Dendritic cell treated with granulocyte-macrophage colony-stimulating factor and Interleukin-4, amounts not matched to agents 40 ng/mL and 50 ng/mL, for 4 days (primary cell): ENCODE measurements at regions not wholly inside any gene's neighbourhood (a gene's known extent, or its start where the extent isn't known, plus 50 kb on each side); places are given as distances from the start of the nearest gene placed in this dataset.
"Not testable (repeated sequence)": the region's sequence is repeated elsewhere in the genome, so short reads cannot be mapped to it uniquely, and the experiment has no call there.

Experiments used
- H3K27ac Mint-ChIP-seq: one replicate; pipeline ENCODE4 v1.8.0; 2022; ENCODE audit warnings: mild to moderate bottlenecking, mixed read lengths
- H3K27me3 Mint-ChIP-seq: one replicate; pipeline ENCODE4 v1.8.0; 2022; ENCODE audit warnings: mild to moderate bottlenecking, mixed read lengths
- H3K36me3 Mint-ChIP-seq: one replicate; pipeline ENCODE4 v1.8.0; 2022; ENCODE audit warnings: low read depth, mixed read lengths
- H3K4me1 Mint-ChIP-seq: one replicate; pipeline ENCODE4 v1.8.0; 2022; ENCODE audit warnings: low read depth, mixed read lengths
- H3K4me3 Mint-ChIP-seq: one replicate; pipeline ENCODE4 v1.8.0; 2022; ENCODE audit warnings: mild to moderate bottlenecking, moderate library complexity, mixed read lengths
- H3K9me3 Mint-ChIP-seq: one replicate; pipeline ENCODE4 v1.8.0; 2022; ENCODE audit warnings: mixed read lengths
- intact Hi-C: fragments of 100-400 bp; cut with micrococcal nuclease; formaldehyde crosslinking; loops from one replicate; pipeline ENCODE4 v1.15.0; 2022

DNA sequence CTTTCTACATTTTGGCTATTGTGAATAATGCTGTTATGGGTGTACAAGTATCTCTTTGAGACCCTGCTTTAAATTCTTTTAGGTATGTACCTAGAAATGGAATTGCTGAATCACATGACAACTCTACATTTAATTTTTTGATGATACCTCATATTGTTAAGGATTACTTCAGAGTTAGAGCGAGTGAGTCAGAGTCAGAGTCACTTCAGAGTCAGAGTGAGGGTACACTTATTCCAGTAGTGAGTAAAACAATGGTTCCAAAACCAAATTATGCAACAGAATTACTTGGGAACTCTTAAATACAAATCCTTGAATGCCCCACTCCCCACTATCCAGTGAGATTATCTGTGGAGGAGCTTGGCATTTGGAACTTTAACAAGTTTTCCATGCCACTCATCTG is 50.3 kb upstream of the SNRK start:
- Mint-ChIP-seq H3K27ac (no peak overlapping the region), H3K27me3 (no peaks in the 10 kb centered on the region), H3K4me3 (no peak overlapping the region), H3K9me3 (no peaks in the 10 kb centered on the region), H3K36me3 (no peaks in the 10 kb centered on the region), H3K4me1 (no peaks in the 10 kb centered on the region)
- intact Hi-C loops, result no loop called here

DNA sequence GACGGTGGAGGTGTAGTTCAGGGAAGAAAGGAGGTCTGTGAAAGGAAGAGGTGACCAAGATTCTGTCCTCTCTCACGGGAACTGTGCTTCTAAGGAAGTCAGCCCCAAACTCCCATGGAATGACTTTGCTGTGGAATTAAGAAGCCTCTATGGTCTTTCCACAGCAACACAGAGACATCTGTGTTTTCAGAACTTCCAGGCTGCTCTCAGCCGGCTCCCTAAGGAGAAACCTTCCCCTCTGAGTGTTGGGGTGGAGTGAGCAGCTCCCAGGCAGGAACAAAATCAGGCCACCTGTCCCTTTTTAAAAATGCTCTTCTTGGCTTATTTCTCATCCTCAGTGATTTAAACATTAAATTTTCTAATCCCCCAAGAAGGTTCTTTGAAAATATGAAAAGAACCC is 53.3 kb upstream of the SNRK start:
- no peak overlapping the region for H3K27ac Mint-ChIP-seq
- no peaks in the 10 kb centered on the region for H3K4me1 Mint-ChIP-seq
- intact Hi-C loops, result no loop called here
- H3K36me3 Mint-ChIP-seq, result no peaks in the 10 kb centered on the region
- H3K9me3 Mint-ChIP-seq, result no peaks in the 10 kb centered on the region
- H3K27me3 Mint-ChIP-seq, result no peaks in the 10 kb centered on the region
- H3K4me3 Mint-ChIP-seq, result no peak overlapping the region

DNA sequence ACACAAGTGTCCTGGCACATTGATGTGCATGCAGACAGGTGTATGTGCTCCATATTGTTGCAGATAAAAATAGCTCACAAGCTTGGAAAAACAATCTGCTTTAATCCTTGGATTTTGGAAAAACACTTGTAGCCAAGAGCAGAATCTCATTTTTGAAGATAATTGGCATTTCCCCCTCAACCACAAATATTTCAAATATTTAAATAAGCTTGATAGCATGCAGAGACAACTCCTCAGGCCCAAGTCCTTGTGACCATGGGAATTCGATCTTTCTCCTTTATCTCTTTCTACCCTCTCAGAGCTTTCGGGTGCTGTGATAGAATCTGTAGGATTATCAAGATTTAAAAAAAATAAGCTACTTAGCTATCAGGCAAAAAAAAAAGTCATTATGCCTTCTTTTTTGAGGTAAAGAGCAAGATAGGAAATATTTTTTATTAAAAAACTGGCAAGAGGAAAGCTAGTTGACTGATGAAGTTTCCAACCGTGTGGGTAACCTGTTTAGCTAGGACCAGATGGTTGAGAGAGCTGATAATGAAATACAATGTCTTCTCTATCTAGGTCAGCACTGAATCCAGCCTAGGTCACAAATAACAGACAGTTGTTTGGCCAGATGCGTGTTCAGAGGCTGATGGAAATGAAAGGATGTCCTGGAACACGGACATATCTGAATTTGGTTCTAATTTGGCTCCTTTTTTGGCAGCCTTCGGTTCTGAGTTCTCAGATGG is 54.9 kb upstream of the SNRK start:
- Mint-ChIP-seq H3K4me3 (no peak overlapping the region), H3K9me3 (no peaks in the 10 kb centered on the region), H3K27ac (no peak overlapping the region), H3K27me3 (no peaks in the 10 kb centered on the region), H3K36me3 (no peaks in the 10 kb centered on the region), H3K4me1 (no peaks in the 10 kb centered on the region)
- intact Hi-C loops, result no loop called here

DNA sequence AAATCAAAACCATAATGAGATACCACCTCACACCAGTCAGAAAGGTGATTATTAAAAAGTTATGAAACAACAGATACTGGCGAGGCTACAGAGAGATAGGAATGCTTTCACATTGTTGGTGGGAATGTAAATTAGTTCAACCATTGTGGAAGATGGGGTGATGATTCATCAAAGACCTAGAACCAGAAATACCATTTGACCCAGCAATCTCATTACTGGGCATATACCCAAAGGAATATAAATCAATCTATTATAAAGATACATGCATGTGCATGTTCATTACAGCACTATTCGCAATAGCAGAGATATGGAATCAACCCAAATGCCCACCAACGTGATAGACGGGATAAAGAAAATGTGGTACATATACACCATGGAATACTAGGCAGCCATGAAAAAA is 56.5 kb upstream of the SNRK start:
- H3K4me1 Mint-ChIP-seq, H3K9me3 Mint-ChIP-seq, H3K27me3 Mint-ChIP-seq, H3K4me3 Mint-ChIP-seq, H3K36me3 Mint-ChIP-seq, intact Hi-C loops, H3K27ac Mint-ChIP-seq: not testable (repeated sequence)

GRCh38 chr3:43227685-43228084 is 58.7 kb upstream of the SNRK start:
- H3K4me3 Mint-ChIP-seq, H3K9me3 Mint-ChIP-seq, H3K27ac Mint-ChIP-seq, H3K36me3 Mint-ChIP-seq, H3K27me3 Mint-ChIP-seq, intact Hi-C loops, H3K4me1 Mint-ChIP-seq: not testable (repeated sequence)

DNA sequence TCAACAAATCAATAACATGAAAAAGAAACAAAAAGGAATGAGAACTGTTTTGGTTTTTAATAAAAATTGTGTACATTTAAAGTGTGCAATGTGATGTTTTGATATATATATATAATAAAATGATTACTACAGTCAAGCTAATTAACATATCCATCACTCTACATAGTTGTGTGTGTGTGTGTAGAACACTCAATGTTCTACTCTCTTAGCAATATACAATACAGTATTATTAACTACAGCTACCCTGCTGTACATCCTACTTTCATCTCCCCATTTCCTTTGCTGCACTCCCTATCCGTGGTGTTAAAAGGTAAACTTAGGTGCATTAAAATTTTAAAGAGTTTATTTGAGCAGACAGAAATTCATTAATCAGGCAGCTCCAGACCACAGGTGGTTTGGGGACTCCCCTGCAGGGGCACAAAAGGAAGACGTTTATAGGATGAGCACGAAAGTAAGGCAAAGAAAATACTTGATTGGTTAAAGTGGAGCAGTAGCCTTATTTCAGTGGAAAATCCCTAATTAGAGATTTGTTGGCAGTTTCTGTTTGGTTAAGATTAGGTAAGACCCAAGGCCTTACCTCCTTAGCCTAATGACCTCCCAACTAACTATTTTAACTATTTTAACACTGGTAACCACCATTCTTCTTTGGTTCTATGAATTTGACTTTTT is 61.8 kb upstream of the SNRK start:
- intact Hi-C loops, result loop anchor here (5.0 kb wide), 1 partner anchor 153 kb away; no protein-coding TSS in a partner anchor
- H3K9me3 Mint-ChIP-seq, result no peaks in the 10 kb centered on the region
- no peak overlapping the region for H3K27ac Mint-ChIP-seq

GRCh38 chr3:43223670-43224364 is 62.5 kb upstream of the SNRK start:
- H3K9me3 Mint-ChIP-seq, result no peaks in the 10 kb centered on the region
- H3K27ac Mint-ChIP-seq, result no peak overlapping the region
- no peaks in the 10 kb centered on the region for H3K4me1 Mint-ChIP-seq
- intact Hi-C loops, result loop anchor here (2.0 to 5.0 kb wide), 2 partner anchors 153 to 279 kb away; no protein-coding TSS in a partner anchor
- no peak overlapping the region for H3K4me3 Mint-ChIP-seq
- no peaks in the 10 kb centered on the region for H3K36me3 Mint-ChIP-seq
- no peaks in the 10 kb centered on the region for H3K27me3 Mint-ChIP-seq

More for the DNA sequence above, 61.8 kb upstream of the SNRK start:
- Mint-ChIP-seq H3K4me3 (no peak overlapping the region), H3K27me3 (no peaks in the 10 kb centered on the region), H3K36me3 (no peaks in the 10 kb centered on the region), H3K4me1 (no peaks in the 10 kb centered on the region)

- H3K4me1 Mint-ChIP-seq, result no peaks in the 10 kb centered on the region
- intact Hi-C loops, result loop anchor here (2.0 to 5.0 kb wide), 2 partner anchors 155 to 280 kb away; no protein-coding TSS in a partner anchor
- no peak overlapping the region for H3K4me3 Mint-ChIP-seq
- H3K9me3 Mint-ChIP-seq, result no peaks in the 10 kb centered on the region
- H3K27me3 Mint-ChIP-seq, result no peaks in the 10 kb centered on the region
- no peaks in the 10 kb centered on the region for H3K36me3 Mint-ChIP-seq
- H3K27ac Mint-ChIP-seq, result no peak overlapping the region
These were observed 63.8 kb upstream of the SNRK start for GRCh38 chr3:43222590-43222989.

DNA sequence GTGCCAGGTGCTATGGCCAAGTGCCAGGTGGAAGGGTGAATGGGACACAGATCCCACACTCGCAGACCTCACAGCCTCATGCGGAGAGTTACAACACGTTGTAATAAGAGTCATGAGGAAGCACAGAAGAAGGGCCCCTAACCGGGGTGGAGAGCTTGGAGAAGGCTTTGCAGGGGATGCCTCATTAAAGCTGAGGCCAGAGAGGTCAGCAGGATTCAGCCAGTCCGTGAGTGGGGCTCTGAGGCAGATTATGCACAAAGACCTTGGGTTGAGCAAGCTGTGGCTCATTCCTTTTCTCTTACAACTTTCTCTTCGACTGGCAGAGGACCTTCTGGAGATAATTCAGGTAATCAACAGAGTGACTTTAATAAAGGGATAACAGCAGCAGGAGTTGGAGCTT is 65.3 kb upstream of the SNRK start:
- intact Hi-C loops, result loop anchor here (5.0 kb wide), 1 partner anchor 156 kb away; no protein-coding TSS in a partner anchor
- Mint-ChIP-seq H3K4me1 (no peaks in the 10 kb centered on the region), H3K4me3 (no peak overlapping the region)

GRCh38 chr3:43219616-43220015 is 66.7 kb upstream of the SNRK start:
- no peaks in the 10 kb centered on the region for H3K27me3 Mint-ChIP-seq
- H3K9me3 Mint-ChIP-seq, result no peaks in the 10 kb centered on the region
- no peak overlapping the region for H3K4me3 Mint-ChIP-seq
- no peak overlapping the region for H3K27ac Mint-ChIP-seq
- H3K4me1 Mint-ChIP-seq, result no peaks in the 10 kb centered on the region
- intact Hi-C loops, result loop anchor here (5.0 kb wide), 1 partner anchor 158 kb away; no protein-coding TSS in a partner anchor
- no peaks in the 10 kb centered on the region for H3K36me3 Mint-ChIP-seq

More for the DNA sequence above, 65.3 kb upstream of the SNRK start:
- no peaks in the 10 kb centered on the region for H3K36me3 Mint-ChIP-seq
- no peak overlapping the region for H3K27ac Mint-ChIP-seq
- H3K9me3 Mint-ChIP-seq, result no peaks in the 10 kb centered on the region
- H3K27me3 Mint-ChIP-seq, result no peaks in the 10 kb centered on the region

GRCh38 chr3:43218921-43219320 is 67.4 kb upstream of the SNRK start:
- intact Hi-C loops, result no loop called here
- no peak overlapping the region for H3K4me3 Mint-ChIP-seq
- H3K27me3 Mint-ChIP-seq, result no peaks in the 10 kb centered on the region
- H3K36me3 Mint-ChIP-seq, result no peaks in the 10 kb centered on the region
- H3K9me3 Mint-ChIP-seq, result no peaks in the 10 kb centered on the region
- no peaks in the 10 kb centered on the region for H3K4me1 Mint-ChIP-seq
- no peak overlapping the region for H3K27ac Mint-ChIP-seq

- H3K4me1 Mint-ChIP-seq, result no peaks in the 10 kb centered on the region
- no peak overlapping the region for H3K4me3 Mint-ChIP-seq
- H3K27ac Mint-ChIP-seq, result no peak overlapping the region
- no peaks in the 10 kb centered on the region for H3K27me3 Mint-ChIP-seq
- no peaks in the 10 kb centered on the region for H3K36me3 Mint-ChIP-seq
- H3K9me3 Mint-ChIP-seq, result no peaks in the 10 kb centered on the region
- intact Hi-C loops, result no loop called here
These were observed 68.2 kb upstream of the SNRK start for GRCh38 chr3:43218156-43218555.

DNA sequence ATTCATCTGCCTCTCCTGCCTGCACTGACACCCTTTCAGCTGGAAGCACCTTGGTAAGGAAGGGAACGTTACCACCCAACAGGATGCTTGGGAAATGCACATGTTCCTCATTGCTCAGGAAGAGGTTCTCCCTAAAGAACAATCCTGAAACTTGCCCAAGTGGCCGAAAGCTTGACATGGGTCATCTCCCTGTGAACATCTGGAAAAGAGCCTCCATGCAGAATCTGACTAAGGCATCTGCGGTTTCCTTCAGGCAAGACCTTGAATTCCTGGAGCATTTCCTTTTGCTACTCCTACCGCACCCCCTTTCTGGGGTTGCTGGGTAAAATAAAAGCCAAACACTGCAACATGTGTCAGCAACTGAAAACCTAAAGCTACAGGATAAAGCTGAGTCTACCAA is 68.7 kb upstream of the SNRK start:
- Mint-ChIP-seq H3K4me3 (no peak overlapping the region), H3K27ac (no peak overlapping the region), H3K9me3 (no peaks in the 10 kb centered on the region), H3K36me3 (no peaks in the 10 kb centered on the region), H3K27me3 (no peaks in the 10 kb centered on the region), H3K4me1 (no peaks in the 10 kb centered on the region)
- intact Hi-C loops, result no loop called here

- Mint-ChIP-seq H3K27ac (no peak overlapping the region), H3K9me3 (no peaks in the 10 kb centered on the region), H3K4me1 (no peaks in the 10 kb centered on the region), H3K4me3 (no peak overlapping the region), H3K27me3 (no peaks in the 10 kb centered on the region), H3K36me3 (no peaks in the 10 kb centered on the region)
- intact Hi-C loops, result no loop called here
These were observed 69.1 kb upstream of the SNRK start for GRCh38 chr3:43217206-43217605.
